ENCODE measurements at regions not wholly inside any gene's neighbourhood (a gene's known extent, or its start where the extent isn't known, plus 50 kb on each side); places are given as distances from the start of the nearest gene placed in this dataset.

DNA sequence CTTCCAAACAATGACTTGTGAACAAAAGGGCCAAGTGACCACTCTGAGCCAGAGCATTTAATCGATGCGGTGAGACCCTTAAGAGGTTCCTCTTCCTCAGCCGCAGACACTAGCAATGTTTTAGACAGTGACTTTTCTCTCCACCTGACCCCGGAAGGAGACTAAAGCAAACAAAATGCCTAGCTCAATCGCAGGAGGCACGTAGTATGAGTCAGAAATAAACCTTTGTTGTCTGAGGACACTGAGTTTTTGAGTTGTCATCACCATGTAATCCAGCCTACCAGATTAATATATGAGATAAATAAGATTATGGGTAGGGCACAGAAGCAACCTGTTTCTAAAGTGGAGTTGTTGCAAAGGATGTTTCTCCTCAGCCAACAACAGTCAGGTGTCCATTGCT is 326.2 kb upstream of the DUSP10 start:
- DNase-seq (ENCODE audit: low read depth, low spot score) = no peak

DNA sequence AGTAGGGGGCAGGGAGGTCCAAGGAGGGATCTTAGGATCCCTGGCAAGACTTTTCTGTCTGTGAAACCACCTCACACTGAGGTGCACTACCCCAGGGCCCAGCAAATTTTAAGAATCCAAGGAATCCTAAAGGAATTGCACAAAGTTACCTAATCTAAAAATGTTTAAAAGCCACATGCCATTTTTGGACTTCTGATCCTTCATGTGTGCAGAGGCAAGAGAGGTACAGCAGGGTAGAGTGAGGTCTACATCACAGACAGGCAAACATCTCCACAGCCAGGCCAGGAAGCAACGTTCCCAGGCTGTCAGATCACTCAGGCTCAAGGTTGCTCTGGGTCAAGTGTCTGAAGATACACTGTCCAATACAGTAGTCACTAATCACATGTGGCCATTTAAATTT is 324.6 kb upstream of the DUSP10 start:
- Histone ChIP-seq H3K36me3 (ENCODE audit: insufficient read depth, insufficient read length, low read length) (no peaks in the 10 kb centered on the region), H3K27me3 (ENCODE audit: insufficient read depth, insufficient read length) (no peaks in the 10 kb centered on the region), H3K9me3 (ENCODE audit: insufficient read depth, low read length) (peaks cover 45% of the 10 kb centered on the region), H3K9ac (ENCODE audit: insufficient read length, low read depth) (no peak overlapping the region), H3K4me3 (ENCODE audit: insufficient read length, low read depth) (no peak overlapping the region), H3K4me1 (ENCODE audit: insufficient read depth, insufficient read length) (no peaks in the 10 kb centered on the region)
- no peak for TF ChIP-seq ZNF274 (IDR thresholded peaks at IDR 0.05; ENCODE audit: low read depth, low read length)
- TF ChIP-seq SUZ12 (IDR thresholded peaks at IDR 0.05; ENCODE audit: extremely low read depth, insufficient read depth, insufficient read length) = no peak
- TF ChIP-seq YY1 (IDR thresholded peaks at IDR 0.05; ENCODE audit: insufficient read depth, insufficient read length) = no peak
- no peak for DNase-seq (ENCODE audit: low read depth, low spot score)

More for the DNA sequence above, 326.2 kb upstream of the DUSP10 start:
- H3K36me3 ChIP-seq (ENCODE audit: insufficient read depth, insufficient read length, low read length) = no peaks in the 10 kb centered on the region
- no peak overlapping the region for H3K4me3 ChIP-seq (ENCODE audit: insufficient read length, low read depth)
- TF ChIP-seq YY1 (IDR thresholded peaks at IDR 0.05; ENCODE audit: insufficient read depth, insufficient read length) (no peak), ZNF274 (IDR thresholded peaks at IDR 0.05; ENCODE audit: low read depth, low read length) (no peak), SUZ12 (IDR thresholded peaks at IDR 0.05; ENCODE audit: extremely low read depth, insufficient read depth, insufficient read length) (no peak)
- H3K9me3 ChIP-seq (ENCODE audit: insufficient read depth, low read length) = peaks cover 38% of the 10 kb centered on the region
- no peaks in the 10 kb centered on the region for H3K4me1 ChIP-seq (ENCODE audit: insufficient read depth, insufficient read length)
- H3K27me3 ChIP-seq (ENCODE audit: insufficient read depth, insufficient read length) = no peaks in the 10 kb centered on the region
- H3K9ac ChIP-seq (ENCODE audit: insufficient read length, low read depth) = no peak overlapping the region

DNA sequence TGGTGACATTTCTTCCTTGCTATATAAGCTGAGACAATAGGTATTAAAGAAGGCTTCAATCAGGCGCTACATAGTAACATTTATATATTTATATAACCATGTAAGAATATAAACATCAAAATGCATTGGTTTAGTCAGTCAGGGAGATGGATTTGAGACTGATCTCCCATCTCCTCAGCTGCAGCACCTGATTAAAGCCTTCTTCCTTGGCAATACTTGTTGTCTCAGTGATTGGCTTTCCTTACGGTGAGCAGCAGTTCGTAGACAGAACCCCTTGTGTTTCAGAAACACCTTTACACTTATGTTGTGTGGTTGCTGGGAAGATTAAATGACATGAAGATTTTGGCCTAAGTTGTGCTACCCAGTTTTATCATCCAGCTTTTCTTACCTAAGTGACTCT is 323.3 kb upstream of the DUSP10 start:
- Histone ChIP-seq H3K4me3 (ENCODE audit: insufficient read length, low read depth) (no peak overlapping the region), H3K36me3 (ENCODE audit: insufficient read depth, insufficient read length, low read length) (no peaks in the 10 kb centered on the region), H3K9me3 (ENCODE audit: insufficient read depth, low read length) (peaks cover 45% of the 10 kb centered on the region), H3K9ac (ENCODE audit: insufficient read length, low read depth) (no peak overlapping the region), H3K4me1 (ENCODE audit: insufficient read depth, insufficient read length) (no peaks in the 10 kb centered on the region), H3K27me3 (ENCODE audit: insufficient read depth, insufficient read length) (no peaks in the 10 kb centered on the region)
- no peak for DNase-seq (ENCODE audit: low read depth, low spot score)
- no peak for TF ChIP-seq ZNF274 (IDR thresholded peaks at IDR 0.05; ENCODE audit: low read depth, low read length)

DNA sequence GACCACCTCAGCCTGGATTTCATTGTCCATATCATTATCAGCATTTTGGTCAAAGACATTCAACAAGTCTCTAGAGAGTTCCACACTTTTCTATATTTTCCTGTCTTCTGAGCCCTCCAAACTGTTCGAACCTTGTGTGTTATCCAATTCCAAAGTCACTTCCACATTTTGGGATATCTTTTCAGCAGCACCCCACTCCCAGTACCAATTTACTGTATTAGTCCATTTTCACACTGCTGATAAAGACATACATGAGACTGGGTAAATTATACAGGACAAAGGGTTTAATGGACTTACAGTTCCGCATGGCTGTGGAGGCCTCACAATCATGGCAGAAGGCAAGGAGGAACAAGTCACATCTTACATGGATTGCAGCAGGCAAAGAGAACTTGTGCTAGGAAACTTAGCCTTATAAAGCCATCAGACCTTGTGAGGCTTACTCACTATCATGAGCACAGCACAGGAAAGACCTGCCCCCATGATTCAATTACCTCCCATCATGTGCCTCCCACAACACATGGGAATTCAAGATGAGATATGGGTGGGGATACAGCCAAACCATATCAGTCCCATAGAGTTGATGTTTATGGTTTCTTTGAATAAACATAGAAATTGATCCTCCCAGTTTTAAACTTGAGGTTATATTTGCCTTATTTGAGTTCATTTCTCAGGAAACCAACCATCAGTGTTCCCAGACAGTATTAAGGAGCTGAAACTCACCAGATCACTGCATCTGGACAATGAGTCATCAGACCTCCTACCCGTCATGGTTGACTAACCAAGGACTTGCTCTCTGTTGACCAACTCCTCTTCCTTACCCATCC is 322.7 kb upstream of the DUSP10 start:
- Histone ChIP-seq H3K4me3 (ENCODE audit: insufficient read length, low read depth) (no peak overlapping the region), H3K4me1 (ENCODE audit: insufficient read depth, insufficient read length) (no peaks in the 10 kb centered on the region), H3K9ac (ENCODE audit: insufficient read length, low read depth) (no peak overlapping the region), H3K9me3 (ENCODE audit: insufficient read depth, low read length) (peaks cover 41% of the 10 kb centered on the region), H3K27me3 (ENCODE audit: insufficient read depth, insufficient read length) (no peaks in the 10 kb centered on the region), H3K36me3 (ENCODE audit: insufficient read depth, insufficient read length, low read length) (no peaks in the 10 kb centered on the region)
- DNase-seq (ENCODE audit: low read depth, low spot score) = no peak
- TF ChIP-seq SUZ12 (IDR thresholded peaks at IDR 0.05; ENCODE audit: extremely low read depth, insufficient read depth, insufficient read length) (no peak), ZNF274 (IDR thresholded peaks at IDR 0.05; ENCODE audit: low read depth, low read length) (no peak), YY1 (IDR thresholded peaks at IDR 0.05; ENCODE audit: insufficient read depth, insufficient read length) (no peak)

DNA sequence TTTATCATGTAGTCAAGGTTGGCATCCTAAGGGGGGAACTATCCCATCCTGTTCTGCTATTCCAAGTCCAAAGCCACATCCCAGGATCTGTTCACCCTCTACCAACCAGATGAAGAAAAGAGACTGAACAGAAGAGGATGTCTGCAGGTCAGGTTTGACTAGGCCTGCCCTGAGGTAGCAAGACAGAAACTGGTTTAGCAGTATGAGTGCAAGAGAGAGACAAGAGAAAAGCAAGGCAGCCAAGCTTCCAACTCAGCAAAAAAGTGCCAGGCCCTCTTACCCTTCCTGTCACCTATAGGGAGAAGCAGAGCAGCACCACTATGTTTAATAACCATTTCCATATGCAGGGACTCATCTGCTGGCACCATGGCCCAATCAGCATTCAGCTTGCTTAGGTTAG is 320.8 kb upstream of the DUSP10 start:
- Histone ChIP-seq H3K4me3 (ENCODE audit: insufficient read length, low read depth) (no peak overlapping the region), H3K27me3 (ENCODE audit: insufficient read depth, insufficient read length) (no peaks in the 10 kb centered on the region), H3K9me3 (ENCODE audit: insufficient read depth, low read length) (peaks cover 41% of the 10 kb centered on the region), H3K36me3 (ENCODE audit: insufficient read depth, insufficient read length, low read length) (no peaks in the 10 kb centered on the region), H3K4me1 (ENCODE audit: insufficient read depth, insufficient read length) (no peaks in the 10 kb centered on the region), H3K9ac (ENCODE audit: insufficient read length, low read depth) (no peak overlapping the region)
- DNase-seq (ENCODE audit: low read depth, low spot score) = no peak
- TF ChIP-seq SUZ12 (IDR thresholded peaks at IDR 0.05; ENCODE audit: extremely low read depth, insufficient read depth, insufficient read length) = no peak
- TF ChIP-seq ZNF274 (IDR thresholded peaks at IDR 0.05; ENCODE audit: low read depth, low read length) = no peak
- no peak for TF ChIP-seq YY1 (IDR thresholded peaks at IDR 0.05; ENCODE audit: insufficient read depth, insufficient read length)

DNA sequence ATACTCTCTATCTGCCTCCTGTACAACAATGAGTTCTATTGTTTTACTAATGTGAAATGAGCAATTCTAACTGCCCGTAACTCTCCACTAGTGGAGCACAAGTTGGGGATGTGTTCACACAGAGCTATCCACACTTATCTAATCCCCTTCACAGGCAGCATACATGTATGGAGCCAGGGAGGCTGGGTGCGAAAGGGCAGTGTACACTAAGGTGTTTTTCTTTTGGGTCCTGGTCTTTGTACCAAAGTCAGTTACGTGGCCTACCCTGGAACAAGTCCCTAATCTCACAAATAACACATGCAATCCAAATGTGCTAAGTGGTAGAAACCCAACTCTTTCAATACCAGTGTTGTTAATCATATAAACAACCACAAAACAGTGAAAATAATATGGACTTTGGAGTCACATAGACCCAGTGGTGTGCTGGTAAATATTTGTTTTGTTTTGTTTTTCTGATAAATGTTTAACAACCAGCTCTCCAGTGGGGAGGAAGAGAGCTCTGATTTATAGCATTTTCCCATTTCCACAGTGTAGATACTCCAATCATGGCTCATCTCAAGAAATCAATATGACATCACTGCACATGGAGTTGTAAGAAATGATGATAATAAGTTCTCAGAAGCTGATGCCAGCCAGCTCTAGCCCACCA is 319.9 kb upstream of the DUSP10 start:
- TF ChIP-seq SUZ12 (IDR thresholded peaks at IDR 0.05; ENCODE audit: extremely low read depth, insufficient read depth, insufficient read length) = no peak
- TF ChIP-seq YY1 (IDR thresholded peaks at IDR 0.05; ENCODE audit: insufficient read depth, insufficient read length) = no peak
- TF ChIP-seq ZNF274 (IDR thresholded peaks at IDR 0.05; ENCODE audit: low read depth, low read length) = no peak
- Histone ChIP-seq H3K9me3 (ENCODE audit: insufficient read depth, low read length) (peaks cover 41% of the 10 kb centered on the region), H3K4me1 (ENCODE audit: insufficient read depth, insufficient read length) (no peaks in the 10 kb centered on the region), H3K27me3 (ENCODE audit: insufficient read depth, insufficient read length) (no peaks in the 10 kb centered on the region), H3K36me3 (ENCODE audit: insufficient read depth, insufficient read length, low read length) (no peaks in the 10 kb centered on the region), H3K4me3 (ENCODE audit: insufficient read length, low read depth) (no peak overlapping the region), H3K9ac (ENCODE audit: insufficient read length, low read depth) (no peak overlapping the region)
- DNase-seq (ENCODE audit: low read depth, low spot score) = no peak

DNA sequence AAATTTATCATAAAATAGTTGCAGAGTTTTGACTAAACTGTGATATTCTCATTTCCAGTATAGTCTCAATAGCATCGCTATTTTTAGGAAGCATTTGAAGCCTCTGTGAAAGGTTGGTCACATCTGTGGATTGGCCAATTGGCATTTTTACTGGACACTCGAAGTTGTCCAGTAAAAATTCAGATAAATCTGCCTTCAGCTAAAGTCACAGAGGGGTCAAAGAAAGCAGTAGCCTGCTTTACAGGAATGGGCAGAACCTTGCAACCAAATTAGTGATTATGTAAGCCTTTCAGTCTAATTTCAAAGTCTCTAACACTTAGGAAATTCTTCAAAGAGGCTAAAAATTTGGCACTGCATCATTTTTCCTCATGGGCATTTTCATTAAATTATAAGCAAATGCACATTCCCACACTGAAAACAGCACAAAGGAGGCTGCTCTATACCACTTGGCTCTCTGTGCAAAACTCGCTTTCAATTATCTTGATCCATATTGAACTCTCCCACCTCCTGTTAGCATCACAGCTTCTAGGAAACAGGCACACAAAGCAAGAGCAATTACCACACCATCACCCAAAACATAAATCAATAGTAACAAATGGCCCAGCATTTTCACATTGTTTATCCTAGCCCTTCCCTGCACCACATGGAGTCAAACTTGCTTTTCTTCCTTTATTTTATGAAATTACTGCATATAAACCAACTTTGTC is 318.5 kb upstream of the DUSP10 start:
- Histone ChIP-seq H3K9ac (ENCODE audit: insufficient read length, low read depth) (no peak overlapping the region), H3K9me3 (ENCODE audit: insufficient read depth, low read length) (peaks cover 29% of the 10 kb centered on the region), H3K27me3 (ENCODE audit: insufficient read depth, insufficient read length) (no peaks in the 10 kb centered on the region), H3K36me3 (ENCODE audit: insufficient read depth, insufficient read length, low read length) (no peaks in the 10 kb centered on the region), H3K4me1 (ENCODE audit: insufficient read depth, insufficient read length) (no peaks in the 10 kb centered on the region), H3K4me3 (ENCODE audit: insufficient read length, low read depth) (no peak overlapping the region)
- no peak for TF ChIP-seq YY1 (IDR thresholded peaks at IDR 0.05; ENCODE audit: insufficient read depth, insufficient read length)
- TF ChIP-seq ZNF274 (IDR thresholded peaks at IDR 0.05; ENCODE audit: low read depth, low read length) = no peak
- TF ChIP-seq SUZ12 (IDR thresholded peaks at IDR 0.05; ENCODE audit: extremely low read depth, insufficient read depth, insufficient read length) = no peak
- no peak for DNase-seq (ENCODE audit: low read depth, low spot score)

Data from NT2/D1 (cell line).